ENCODE measurements at regions not wholly inside any gene's neighbourhood (a gene's known extent, or its start where the extent isn't known, plus 50 kb on each side); places are given as distances from the start of the nearest gene placed in this dataset.
"Not testable (repeated sequence)": the region's sequence is repeated elsewhere in the genome, so short reads cannot be mapped to it uniquely, and the experiment has no call there.

GRCh38 chr3:104206925-104207324 is 1159.8 kb upstream of the ALCAM start:
- no peaks in the 10 kb centered on the region for H3K27me3 ChIP-seq (ENCODE audit: control insufficient read depth in 1 of 2, insufficient read depth in 2 of 2, low read length in 2 of 2)
- H3K4me1 ChIP-seq (ENCODE audit: control insufficient read depth in 1 of 2, insufficient read depth in 2 of 2, low read length in 2 of 2), result no peaks in the 10 kb centered on the region
- no peaks in the 10 kb centered on the region for H3K36me3 ChIP-seq (ENCODE audit: control insufficient read depth in 1 of 2, insufficient read depth in 2 of 2, low read length in 2 of 2)
- H3K27ac ChIP-seq (ENCODE audit: low read depth, low read length), result no peak overlapping the region
- H3K9me3 ChIP-seq (ENCODE audit: control insufficient read depth in 1 of 2, low read length in 2 of 2), result no peaks in the 10 kb centered on the region
- H3K9ac ChIP-seq (ENCODE audit: low read depth in 1 of 2, low read length in 2 of 2), result no peak overlapping the region
- H3K4me3 ChIP-seq (ENCODE audit: low read depth in 1 of 2, low read length in 2 of 2), result no peak overlapping the region

GRCh38 chr3:104214277-104214676 is 1152.4 kb upstream of the ALCAM start:
- Histone ChIP-seq H3K27me3 (ENCODE audit: control insufficient read depth in 1 of 2, insufficient read depth in 2 of 2, low read length in 2 of 2) (no peaks in the 10 kb centered on the region), H3K4me3 (ENCODE audit: low read depth in 1 of 2, low read length in 2 of 2) (no peak overlapping the region), H3K36me3 (ENCODE audit: control insufficient read depth in 1 of 2, insufficient read depth in 2 of 2, low read length in 2 of 2) (no peaks in the 10 kb centered on the region), H3K9me3 (ENCODE audit: control insufficient read depth in 1 of 2, low read length in 2 of 2) (no peaks in the 10 kb centered on the region), H3K27ac (ENCODE audit: low read depth, low read length) (no peak overlapping the region), H3K9ac (ENCODE audit: low read depth in 1 of 2, low read length in 2 of 2) (no peak overlapping the region), H3K4me1 (ENCODE audit: control insufficient read depth in 1 of 2, insufficient read depth in 2 of 2, low read length in 2 of 2) (no peaks in the 10 kb centered on the region)

GRCh38 chr3:104214937-104215336 is 1151.8 kb upstream of the ALCAM start:
- Histone ChIP-seq H3K27me3 (ENCODE audit: control insufficient read depth in 1 of 2, insufficient read depth in 2 of 2, low read length in 2 of 2) (no peaks in the 10 kb centered on the region), H3K4me1 (ENCODE audit: control insufficient read depth in 1 of 2, insufficient read depth in 2 of 2, low read length in 2 of 2) (no peaks in the 10 kb centered on the region), H3K27ac (ENCODE audit: low read depth, low read length) (no peak overlapping the region), H3K9ac (ENCODE audit: low read depth in 1 of 2, low read length in 2 of 2) (no peak overlapping the region), H3K9me3 (ENCODE audit: control insufficient read depth in 1 of 2, low read length in 2 of 2) (no peaks in the 10 kb centered on the region), H3K4me3 (ENCODE audit: low read depth in 1 of 2, low read length in 2 of 2) (no peak overlapping the region), H3K36me3 (ENCODE audit: control insufficient read depth in 1 of 2, insufficient read depth in 2 of 2, low read length in 2 of 2) (no peaks in the 10 kb centered on the region)

GRCh38 chr3:104219046-104219445 is 1147.7 kb upstream of the ALCAM start:
- H3K4me1 ChIP-seq (ENCODE audit: control insufficient read depth in 1 of 2, insufficient read depth in 2 of 2, low read length in 2 of 2); H3K27ac ChIP-seq (ENCODE audit: low read depth, low read length); H3K27me3 ChIP-seq (ENCODE audit: control insufficient read depth in 1 of 2, insufficient read depth in 2 of 2, low read length in 2 of 2); H3K9me3 ChIP-seq (ENCODE audit: control insufficient read depth in 1 of 2, low read length in 2 of 2); H3K36me3 ChIP-seq (ENCODE audit: control insufficient read depth in 1 of 2, insufficient read depth in 2 of 2, low read length in 2 of 2); H3K4me3 ChIP-seq (ENCODE audit: low read depth in 1 of 2, low read length in 2 of 2); H3K9ac ChIP-seq (ENCODE audit: low read depth in 1 of 2, low read length in 2 of 2): not testable (repeated sequence)

- Histone ChIP-seq H3K4me3 (ENCODE audit: low read depth in 1 of 2, low read length in 2 of 2) (no peak overlapping the region), H3K4me1 (ENCODE audit: control insufficient read depth in 1 of 2, insufficient read depth in 2 of 2, low read length in 2 of 2) (no peaks in the 10 kb centered on the region), H3K36me3 (ENCODE audit: control insufficient read depth in 1 of 2, insufficient read depth in 2 of 2, low read length in 2 of 2) (no peaks in the 10 kb centered on the region), H3K27ac (ENCODE audit: low read depth, low read length) (no peak overlapping the region), H3K9me3 (ENCODE audit: control insufficient read depth in 1 of 2, low read length in 2 of 2) (no peaks in the 10 kb centered on the region), H3K27me3 (ENCODE audit: control insufficient read depth in 1 of 2, insufficient read depth in 2 of 2, low read length in 2 of 2) (no peaks in the 10 kb centered on the region), H3K9ac (ENCODE audit: low read depth in 1 of 2, low read length in 2 of 2) (no peak overlapping the region)
Measured at GRCh38 chr3:104234442-104235194, 1132.1 kb upstream of the ALCAM start.

GRCh38 chr3:104244680-104245220 is 1122.0 kb upstream of the ALCAM start:
- H3K4me3 ChIP-seq (ENCODE audit: low read depth in 1 of 2, low read length in 2 of 2), result no peak overlapping the region
- no peaks in the 10 kb centered on the region for H3K27me3 ChIP-seq (ENCODE audit: control insufficient read depth in 1 of 2, insufficient read depth in 2 of 2, low read length in 2 of 2)
- H3K4me1 ChIP-seq (ENCODE audit: control insufficient read depth in 1 of 2, insufficient read depth in 2 of 2, low read length in 2 of 2), result no peaks in the 10 kb centered on the region
- no peak overlapping the region for H3K27ac ChIP-seq (ENCODE audit: low read depth, low read length)
- H3K9me3 ChIP-seq (ENCODE audit: control insufficient read depth in 1 of 2, low read length in 2 of 2), result peaks cover 0 to 6% of the 10 kb centered on the region in 2 donors
- no peaks in the 10 kb centered on the region for H3K36me3 ChIP-seq (ENCODE audit: control insufficient read depth in 1 of 2, insufficient read depth in 2 of 2, low read length in 2 of 2)
- no peak overlapping the region for H3K9ac ChIP-seq (ENCODE audit: low read depth in 1 of 2, low read length in 2 of 2)

- H3K27ac ChIP-seq (ENCODE audit: low read depth, low read length), result no peak overlapping the region
- no peaks in the 10 kb centered on the region for H3K36me3 ChIP-seq (ENCODE audit: control insufficient read depth in 1 of 2, insufficient read depth in 2 of 2, low read length in 2 of 2)
- H3K4me3 ChIP-seq (ENCODE audit: low read depth in 1 of 2, low read length in 2 of 2), result no peak overlapping the region
- no peaks in the 10 kb centered on the region for H3K4me1 ChIP-seq (ENCODE audit: control insufficient read depth in 1 of 2, insufficient read depth in 2 of 2, low read length in 2 of 2)
- H3K27me3 ChIP-seq (ENCODE audit: control insufficient read depth in 1 of 2, insufficient read depth in 2 of 2, low read length in 2 of 2), result no peaks in the 10 kb centered on the region
- H3K9ac ChIP-seq (ENCODE audit: low read depth in 1 of 2, low read length in 2 of 2), result no peak overlapping the region
- peaks cover 0 to 6% of the 10 kb centered on the region in 2 donors for H3K9me3 ChIP-seq (ENCODE audit: control insufficient read depth in 1 of 2, low read length in 2 of 2)
Measured at GRCh38 chr3:104245261-104245660, 1121.4 kb upstream of the ALCAM start.

GRCh38 chr3:104245981-104246380 is 1120.7 kb upstream of the ALCAM start:
- Histone ChIP-seq H3K27ac (ENCODE audit: low read depth, low read length) (no peak overlapping the region), H3K36me3 (ENCODE audit: control insufficient read depth in 1 of 2, insufficient read depth in 2 of 2, low read length in 2 of 2) (no peaks in the 10 kb centered on the region), H3K4me3 (ENCODE audit: low read depth in 1 of 2, low read length in 2 of 2) (no peak overlapping the region), H3K9me3 (ENCODE audit: control insufficient read depth in 1 of 2, low read length in 2 of 2) (peaks cover 0 to 6% of the 10 kb centered on the region in 2 donors), H3K4me1 (ENCODE audit: control insufficient read depth in 1 of 2, insufficient read depth in 2 of 2, low read length in 2 of 2) (no peaks in the 10 kb centered on the region), H3K27me3 (ENCODE audit: control insufficient read depth in 1 of 2, insufficient read depth in 2 of 2, low read length in 2 of 2) (no peaks in the 10 kb centered on the region), H3K9ac (ENCODE audit: low read depth in 1 of 2, low read length in 2 of 2) (no peak overlapping the region)

- Histone ChIP-seq H3K27ac (ENCODE audit: low read depth, low read length) (no peak overlapping the region), H3K4me3 (ENCODE audit: low read depth in 1 of 2, low read length in 2 of 2) (no peak overlapping the region), H3K9me3 (ENCODE audit: control insufficient read depth in 1 of 2, low read length in 2 of 2) (no peaks in the 10 kb centered on the region), H3K27me3 (ENCODE audit: control insufficient read depth in 1 of 2, insufficient read depth in 2 of 2, low read length in 2 of 2) (no peaks in the 10 kb centered on the region), H3K4me1 (ENCODE audit: control insufficient read depth in 1 of 2, insufficient read depth in 2 of 2, low read length in 2 of 2) (no peaks in the 10 kb centered on the region), H3K9ac (ENCODE audit: low read depth in 1 of 2, low read length in 2 of 2) (no peak overlapping the region), H3K36me3 (ENCODE audit: control insufficient read depth in 1 of 2, insufficient read depth in 2 of 2, low read length in 2 of 2) (no peaks in the 10 kb centered on the region)
Measured at GRCh38 chr3:104257486-104257885, 1109.2 kb upstream of the ALCAM start.

GRCh38 chr3:104263477-104263876 is 1103.2 kb upstream of the ALCAM start:
- no peaks in the 10 kb centered on the region for H3K4me1 ChIP-seq (ENCODE audit: control insufficient read depth in 1 of 2, insufficient read depth in 2 of 2, low read length in 2 of 2)
- H3K9me3 ChIP-seq (ENCODE audit: control insufficient read depth in 1 of 2, low read length in 2 of 2), result no peaks in the 10 kb centered on the region
- no peaks in the 10 kb centered on the region for H3K36me3 ChIP-seq (ENCODE audit: control insufficient read depth in 1 of 2, insufficient read depth in 2 of 2, low read length in 2 of 2)
- H3K27ac ChIP-seq (ENCODE audit: low read depth, low read length), result no peak overlapping the region
- H3K9ac ChIP-seq (ENCODE audit: low read depth in 1 of 2, low read length in 2 of 2), result no peak overlapping the region
- no peak overlapping the region for H3K4me3 ChIP-seq (ENCODE audit: low read depth in 1 of 2, low read length in 2 of 2)
- no peaks in the 10 kb centered on the region for H3K27me3 ChIP-seq (ENCODE audit: control insufficient read depth in 1 of 2, insufficient read depth in 2 of 2, low read length in 2 of 2)
